Kidney (tissue), 13 donors: ENCODE measurements at regions not wholly inside any gene's neighbourhood (a gene's known extent, or its start where the extent isn't known, plus 50 kb on each side); places are given as distances from the start of the nearest gene placed in this dataset.

ENCODE experiments used
- DNase-seq, 5 donors: peaks; one replicate each; pipeline ENCODE4 v3.0.0-alpha.2; 2013 to 2020
- FAIRE-seq: peaks from 2 replicates; lab custom pipeline; 2012; peaks lifted over from hg19 to GRCh38; lab: Jason Lieb, UNC
- H3K27ac ChIP-seq, 2 donors: one replicate each; pipeline ENCODE4 v1.7.0; 2013; ENCODE audit warnings: low read depth in 2 of 2, low read length in 2 of 2, inconsistent platforms in 1 of 2
- H3K27me3 ChIP-seq: one replicate; pipeline ENCODE4 v1.7.1; 2013; ENCODE audit warnings: low read length, inconsistent platforms; ENCODE audit not compliant: control insufficient read depth, insufficient read depth
- H3K36me3 ChIP-seq, 3 donors: one replicate each; pipeline versions ENCODE4 v1.7.0 to v1.7.1; 2013; ENCODE audit warnings: low read length in 3 of 3, control low read depth in 1 of 3, inconsistent platforms in 1 of 3; ENCODE audit not compliant: insufficient read depth in 3 of 3, control insufficient read depth in 2 of 3
- H3K4me1 ChIP-seq, 3 donors: one replicate each; pipeline versions ENCODE4 v1.7.0 to v1.7.1; 2013; ENCODE audit warnings: low read length in 3 of 3, inconsistent platforms in 1 of 3, low read depth in 1 of 3; ENCODE audit not compliant: control insufficient read depth in 2 of 3, insufficient read depth in 2 of 3
- H3K4me3 ChIP-seq, 3 donors: one replicate each; pipeline versions ENCODE4 v1.7.0 to v1.8.1; 2013; ENCODE audit warnings: low read length in 3 of 3, control low read depth in 1 of 3, inconsistent platforms in 1 of 3
- H3K9ac ChIP-seq, 3 donors: one replicate each; pipeline versions ENCODE4 v1.7.0 to v1.7.1; 2013; ENCODE audit warnings: low read length in 3 of 3, control low read depth in 1 of 3, inconsistent platforms in 1 of 3
- H3K9me3 ChIP-seq, 3 donors: one replicate each; pipeline versions ENCODE4 v1.7.0 to v1.7.1; 2013; ENCODE audit warnings: low read length in 3 of 3, control low read depth in 1 of 3, inconsistent platforms in 1 of 3; ENCODE audit not compliant: control insufficient read depth in 2 of 3, insufficient read depth in 1 of 3
- CTCF ChIP-seq: IDR thresholded peaks from 3 replicates; pipeline ENCODE4 v1.5.1; 2012; ENCODE audit warnings: mild to moderate bottlenecking, moderate library complexity, borderline replicate concordance; ENCODE audit not compliant: insufficient read depth; ENCODE audit errors: extremely low read depth
- intact Hi-C: fragments of 100-400 bp; cut with DNase I; formaldehyde crosslinking; loops from one replicate; pipeline ENCODE4 v1.11.1; 2022
- donor health status: control.
- donor health status: control.
- donor health status: control.
- donor health status: control.
- donor health status: control.
- donor health status: DM: yes; HTN: yes; CAD: no.
- donor health status: Normal renal cell carcinoma (clear cell type).

GRCh38 chr11:128029219-128029722 lies 558.1 kb downstream of the ETS1 start:
- intact Hi-C loops, result no loop called here
- no peaks in the 10 kb centered on the region for H3K36me3 ChIP-seq
- DNase-seq, result no peak

GRCh38 chr11:128026596-128026995 lies 560.8 kb downstream of the ETS1 start:
- Histone ChIP-seq H3K4me3 (no peak overlapping the region), H3K4me1 (peaks cover 0 to 2% (median 0%) of the 10 kb centered on the region in 3 donors), H3K9me3 (no peaks in the 10 kb centered on the region), H3K36me3 (no peaks in the 10 kb centered on the region), H3K9ac (no peak overlapping the region), H3K27ac (no peak overlapping the region), H3K27me3 (no peaks in the 10 kb centered on the region)
- no peak for TF ChIP-seq CTCF
- intact Hi-C loops, result no loop called here
- no peak for DNase-seq
- no peak for FAIRE-seq

More at GRCh38 chr11:128029219-128029722, 558.1 kb downstream of the ETS1 start:
- no peak for TF ChIP-seq CTCF
- Histone ChIP-seq H3K4me3 (no peak overlapping the region), H3K27me3 (no peaks in the 10 kb centered on the region), H3K9ac (no peak overlapping the region), H3K27ac (no peak overlapping the region), H3K9me3 (no peaks in the 10 kb centered on the region), H3K4me1 (peaks cover 0 to 2% (median 0%) of the 10 kb centered on the region in 3 donors)
- no peak for FAIRE-seq

GRCh38 chr11:128022761-128023160 lies 564.6 kb downstream of the ETS1 start:
- TF ChIP-seq CTCF, result no peak
- intact Hi-C loops, result no loop called here
- no peaks in the 10 kb centered on the region for H3K27me3 ChIP-seq
- FAIRE-seq, result no peak
- DNase-seq, result no peak
- H3K36me3 ChIP-seq, result no peaks in the 10 kb centered on the region
- H3K27ac ChIP-seq, result no peak overlapping the region
- no peak overlapping the region for H3K4me3 ChIP-seq
- no peaks in the 10 kb centered on the region for H3K4me1 ChIP-seq
- no peak overlapping the region for H3K9ac ChIP-seq
- H3K9me3 ChIP-seq, result no peaks in the 10 kb centered on the region

- intact Hi-C loops, result no loop called here
- TF ChIP-seq CTCF, result no peak
- no peak for FAIRE-seq
These were observed 565.4 kb downstream of the ETS1 start for GRCh38 chr11:128022007-128022368.

More at GRCh38 chr11:128022007-128022368, 565.4 kb downstream of the ETS1 start:
- H3K4me1 ChIP-seq, result no peaks in the 10 kb centered on the region
- no peak for DNase-seq
- H3K36me3 ChIP-seq, result no peaks in the 10 kb centered on the region
- no peaks in the 10 kb centered on the region for H3K27me3 ChIP-seq
- H3K4me3 ChIP-seq, result no peak overlapping the region
- no peak overlapping the region for H3K9ac ChIP-seq
- H3K9me3 ChIP-seq, result no peaks in the 10 kb centered on the region
- no peak overlapping the region for H3K27ac ChIP-seq
